K562 (cell line): ENCODE measurements at regions not wholly inside any gene's neighbourhood (a gene's known extent, or its start where the extent isn't known, plus 50 kb on each side); places are given as distances from the start of the nearest gene placed in this dataset.

Source experiments
- CREB1 ChIP-seq, 2 experiments: sonication (generic) in 1 of 2; formaldehyde crosslinking in 1 of 2; IDR thresholded peaks; 2 replicates each; pipeline versions ENCODE4 v1.6.1 to v1.8.0; 2012 to 2022; ENCODE audit warnings: inconsistent platforms in 1 of 2, mild to moderate bottlenecking in 1 of 2, missing genetic modification reagents in 1 of 2, moderate library complexity in 1 of 2
- EP300 ChIP-seq: IDR thresholded peaks from 2 replicates; pipeline ENCODE4 v1.6.1; 2012; ENCODE audit warnings: low read length, improper control_type of control experiment
- SETDB1 ChIP-seq: IDR thresholded peaks from one replicate; pipeline ENCODE4 v1.6.1; 2012; ENCODE audit warnings: low read length, control low read depth, inconsistent platforms

DNA sequence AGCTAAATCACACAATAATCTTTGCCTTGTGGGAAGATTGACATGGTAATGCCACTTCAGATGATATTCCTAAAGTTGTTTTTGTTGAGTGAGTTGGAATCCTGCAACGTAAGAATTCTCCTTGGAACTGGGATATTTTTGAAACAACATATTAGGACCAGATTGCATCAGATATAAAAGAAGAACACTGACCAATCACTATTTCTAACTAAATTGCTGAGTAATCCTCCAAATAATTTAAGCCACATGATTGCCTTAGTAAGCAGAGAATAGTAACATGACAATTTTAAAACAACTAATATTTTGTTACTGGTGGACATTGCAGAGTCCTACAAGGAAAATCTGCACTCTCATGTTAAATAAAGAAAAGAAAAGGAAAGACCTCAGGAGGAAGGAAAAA, 353.9 kb upstream of the LMCD1 start:
- TF ChIP-seq EP300: no peak
- no peak for TF ChIP-seq CREB1 (IDR thresholded peaks at IDR 0.05)
- TF ChIP-seq CREB1 (CRISPR knock-in tag; IDR thresholded peaks at IDR 0.05): no peak
- TF ChIP-seq SETDB1: no peak
